ENCODE measurements at regions not wholly inside any gene's neighbourhood (a gene's known extent, or its start where the extent isn't known, plus 50 kb on each side); places are given as distances from the start of the nearest gene placed in this dataset.
A peak's percentile ranks its signal among the peaks of the same experiment; 100 is the strongest.

DNA sequence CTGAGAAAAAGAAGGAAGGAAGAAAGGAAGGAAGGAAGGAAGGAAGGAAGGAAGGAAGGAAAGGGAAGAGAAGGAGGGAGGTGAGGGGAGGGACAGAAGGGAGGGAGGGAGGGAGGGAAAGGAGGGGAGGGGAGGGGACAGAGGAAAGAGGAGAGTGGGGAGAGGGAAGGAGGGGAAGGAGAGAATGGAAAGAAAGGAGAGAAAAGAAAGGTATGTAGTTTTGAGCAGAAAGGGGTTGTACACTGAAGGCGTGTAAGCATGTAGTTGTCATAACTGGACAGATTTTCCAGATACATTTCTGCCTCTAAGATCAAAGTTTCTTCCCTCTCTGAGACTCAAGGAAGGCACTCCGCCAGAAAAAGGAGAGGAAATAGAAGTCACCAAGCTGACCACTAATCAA lies 113.4 kb upstream of the KBTBD8 start:
- peaks cover 6% of the 10 kb centered on the region for H3K4me1 ChIP-seq (ENCODE audit: insufficient read depth, low read length)
- no peak overlapping the region for H3K9ac ChIP-seq (ENCODE audit: low read depth, low read length)
- no peaks in the 10 kb centered on the region for H3K36me3 ChIP-seq (ENCODE audit: insufficient read depth, low read length)
- WGBS, result 97% methylated on average over 2 of the region's 2 CpGs
- H3K27me3 ChIP-seq (ENCODE audit: insufficient read depth, low read length), result no peaks in the 10 kb centered on the region
- H3K27ac ChIP-seq (ENCODE audit: low read depth, low read length), result no peak overlapping the region
- no peak overlapping the region for H3K4me3 ChIP-seq (ENCODE audit: low read length)
- no peaks in the 10 kb centered on the region for H3K9me3 ChIP-seq (ENCODE audit: insufficient read depth, low read depth, low read length)

- H3K27me3 ChIP-seq (ENCODE audit: insufficient read depth, low read length), result no peaks in the 10 kb centered on the region
- H3K9ac ChIP-seq (ENCODE audit: low read depth, low read length), result no peak overlapping the region
- H3K9me3 ChIP-seq (ENCODE audit: insufficient read depth, low read depth, low read length), result no peaks in the 10 kb centered on the region
- no peak overlapping the region for H3K4me3 ChIP-seq (ENCODE audit: low read length)
- H3K36me3 ChIP-seq (ENCODE audit: insufficient read depth, low read length), result no peaks in the 10 kb centered on the region
- 0 out of 2 replicates have a peak overlapping the region, but pooled peaks have one; percentile 10 for H3K27ac ChIP-seq (ENCODE audit: low read depth, low read length)
- WGBS, result 56% methylated on average over 6 of the region's 6 CpGs
- peaks cover 14% of the 10 kb centered on the region for H3K4me1 ChIP-seq (ENCODE audit: insufficient read depth, low read length)
Measured at GRCh38 chr3:66885326-66886000, 112.6 kb upstream of the KBTBD8 start.

- no peaks in the 10 kb centered on the region for H3K36me3 ChIP-seq (ENCODE audit: insufficient read depth, low read length)
- no peak overlapping the region for H3K9ac ChIP-seq (ENCODE audit: low read depth, low read length)
- no peaks in the 10 kb centered on the region for H3K27me3 ChIP-seq (ENCODE audit: insufficient read depth, low read length)
- H3K4me3 ChIP-seq (ENCODE audit: low read length), result no peak overlapping the region
- 92% methylated on average over 11 of the region's 11 CpGs for WGBS
- peaks cover 15% of the 10 kb centered on the region for H3K4me1 ChIP-seq (ENCODE audit: insufficient read depth, low read length)
- no peaks in the 10 kb centered on the region for H3K9me3 ChIP-seq (ENCODE audit: insufficient read depth, low read depth, low read length)
- no peak overlapping the region for H3K27ac ChIP-seq (ENCODE audit: low read depth, low read length)
Measured at GRCh38 chr3:66889750-66890494, 108.2 kb upstream of the KBTBD8 start.

GRCh38 chr3:66898155-66898554 lies 100.0 kb upstream of the KBTBD8 start:
- WGBS, result 77% methylated on average over 6 of the region's 6 CpGs
- Histone ChIP-seq H3K27ac (ENCODE audit: low read depth, low read length) (no peak overlapping the region), H3K9me3 (ENCODE audit: insufficient read depth, low read depth, low read length) (peaks cover 21% of the 10 kb centered on the region; the same call in 1 of the 2 replicates), H3K4me1 (ENCODE audit: insufficient read depth, low read length) (no peaks in the 10 kb centered on the region), H3K9ac (ENCODE audit: low read depth, low read length) (no peak overlapping the region), H3K27me3 (ENCODE audit: insufficient read depth, low read length) (no peaks in the 10 kb centered on the region), H3K4me3 (ENCODE audit: low read length) (no peak overlapping the region), H3K36me3 (ENCODE audit: insufficient read depth, low read length) (no peaks in the 10 kb centered on the region)

DNA sequence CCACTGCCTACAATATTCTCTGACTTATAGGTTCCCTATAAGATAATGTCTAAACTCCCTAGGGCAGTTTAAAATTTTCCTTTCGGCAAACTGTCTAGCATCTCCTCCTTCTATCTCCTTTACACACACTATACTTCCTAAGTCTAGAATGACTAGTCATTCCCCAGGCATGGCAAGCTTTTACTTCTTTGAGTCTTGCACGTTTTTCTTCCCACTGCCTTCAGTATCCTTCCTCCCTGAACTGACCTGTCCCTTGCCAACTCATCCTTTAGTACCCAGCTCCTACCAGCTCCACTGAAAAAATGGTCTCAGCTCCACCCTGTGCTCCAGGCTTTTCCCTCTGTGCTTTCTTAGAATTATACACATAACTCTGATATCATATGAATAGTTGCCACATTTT lies 93.8 kb upstream of the KBTBD8 start:
- Histone ChIP-seq H3K4me3 (ENCODE audit: low read length) (no peak overlapping the region), H3K27ac (ENCODE audit: low read depth, low read length) (no peak overlapping the region), H3K9me3 (ENCODE audit: insufficient read depth, low read depth, low read length) (peaks cover 10% of the 10 kb centered on the region; the same call in 1 of the 2 replicates), H3K27me3 (ENCODE audit: insufficient read depth, low read length) (no peaks in the 10 kb centered on the region), H3K36me3 (ENCODE audit: insufficient read depth, low read length) (no peaks in the 10 kb centered on the region), H3K4me1 (ENCODE audit: insufficient read depth, low read length) (no peaks in the 10 kb centered on the region), H3K9ac (ENCODE audit: low read depth, low read length) (no peak overlapping the region)
- 79% methylated on average over 2 of the region's 2 CpGs for WGBS

- no peak overlapping the region for H3K4me3 ChIP-seq (ENCODE audit: low read length)
Measured at GRCh38 chr3:66904831-66905493, 93.1 kb upstream of the KBTBD8 start.

GRCh38 chr3:66907136-66907535 lies 91.0 kb upstream of the KBTBD8 start:
- H3K27me3 ChIP-seq (ENCODE audit: insufficient read depth, low read length), result no peaks in the 10 kb centered on the region
- no peaks in the 10 kb centered on the region for H3K36me3 ChIP-seq (ENCODE audit: insufficient read depth, low read length)
- no peak overlapping the region for H3K9ac ChIP-seq (ENCODE audit: low read depth, low read length)
- H3K4me3 ChIP-seq (ENCODE audit: low read length), result no peak overlapping the region
- 94% methylated on average over 3 of the region's 3 CpGs for WGBS
- no peak overlapping the region for H3K27ac ChIP-seq (ENCODE audit: low read depth, low read length)
- no peaks in the 10 kb centered on the region for H3K4me1 ChIP-seq (ENCODE audit: insufficient read depth, low read length)
- H3K9me3 ChIP-seq (ENCODE audit: insufficient read depth, low read depth, low read length), result 0 out of 2 replicates have a peak, but pooled peaks cover under 1% of the 10 kb centered on the region

More at GRCh38 chr3:66904831-66905493, 93.1 kb upstream of the KBTBD8 start:
- Histone ChIP-seq H3K36me3 (ENCODE audit: insufficient read depth, low read length) (no peaks in the 10 kb centered on the region), H3K9ac (ENCODE audit: low read depth, low read length) (no peak overlapping the region), H3K9me3 (ENCODE audit: insufficient read depth, low read depth, low read length) (peaks cover 6% of the 10 kb centered on the region; the same call in 1 of the 2 replicates), H3K27ac (ENCODE audit: low read depth, low read length) (no peak overlapping the region), H3K27me3 (ENCODE audit: insufficient read depth, low read length) (no peaks in the 10 kb centered on the region), H3K4me1 (ENCODE audit: insufficient read depth, low read length) (no peaks in the 10 kb centered on the region)
- 89% methylated on average over 2 of the region's 2 CpGs for WGBS

DNA sequence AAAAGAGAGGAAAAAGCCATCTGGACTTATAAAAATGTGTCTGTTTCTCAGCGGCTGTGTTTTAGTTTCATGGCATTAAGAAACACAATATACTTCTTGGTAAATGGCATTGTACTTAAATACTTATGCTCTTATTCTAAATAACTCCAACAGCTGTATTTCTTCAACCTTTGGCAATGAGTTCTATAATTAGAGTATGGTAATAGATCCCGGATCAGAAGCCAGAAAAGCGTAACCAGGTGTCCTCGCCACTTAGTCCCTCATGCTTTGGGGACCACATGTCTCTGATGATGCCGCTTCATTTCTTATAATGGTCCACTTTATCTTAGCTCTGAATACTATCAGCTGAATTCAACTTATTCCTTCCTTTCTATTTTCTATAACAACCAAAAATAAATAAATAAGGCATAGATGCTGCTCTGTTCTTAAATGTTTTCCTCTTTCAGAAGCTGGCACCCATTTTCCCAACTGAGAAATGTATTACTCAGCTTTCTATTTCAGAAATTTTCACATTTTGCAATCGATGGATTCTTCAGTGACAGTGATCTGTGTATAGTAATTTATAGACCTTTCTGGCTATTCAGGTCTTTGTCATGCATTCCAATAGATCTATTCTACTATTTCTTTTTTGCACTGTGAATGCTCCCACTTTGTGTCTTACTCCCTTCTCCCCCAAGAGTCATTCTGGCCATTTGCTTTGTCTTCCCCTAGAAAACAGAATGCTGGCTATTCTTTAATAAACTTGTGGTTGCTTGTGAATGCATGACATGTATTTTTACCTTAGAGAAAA lies 87.6 kb upstream of the KBTBD8 start:
- WGBS, result 97% methylated on average over 4 of the region's 6 CpGs
- H3K9ac ChIP-seq (ENCODE audit: low read depth, low read length), result no peak overlapping the region
- no peaks in the 10 kb centered on the region for H3K27me3 ChIP-seq (ENCODE audit: insufficient read depth, low read length)
- peaks cover 18% of the 10 kb centered on the region; the same call in 1 of the 2 replicates for H3K9me3 ChIP-seq (ENCODE audit: insufficient read depth, low read depth, low read length)
- H3K4me1 ChIP-seq (ENCODE audit: insufficient read depth, low read length), result no peaks in the 10 kb centered on the region
- H3K27ac ChIP-seq (ENCODE audit: low read depth, low read length), result no peak overlapping the region
- no peaks in the 10 kb centered on the region for H3K36me3 ChIP-seq (ENCODE audit: insufficient read depth, low read length)
- H3K4me3 ChIP-seq (ENCODE audit: low read length), result no peak overlapping the region

DNA sequence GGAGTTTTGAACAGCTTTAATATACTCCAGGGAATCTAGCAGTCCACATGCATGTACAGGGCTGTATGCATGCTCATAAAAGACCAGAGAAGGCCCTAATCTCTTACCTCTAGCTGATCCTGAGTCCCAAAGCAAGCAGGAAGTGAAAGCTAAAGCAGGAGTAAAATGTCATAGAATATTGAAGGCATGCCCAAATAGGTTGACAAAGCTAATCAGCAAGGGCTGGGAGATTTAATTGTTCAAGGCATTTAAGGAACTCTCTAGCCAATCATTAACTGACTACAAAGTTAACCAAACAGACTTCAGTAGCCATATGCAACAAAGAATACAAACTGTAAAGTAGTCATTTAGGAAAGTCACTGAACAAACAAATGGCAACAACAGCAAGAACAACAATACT lies 85.8 kb upstream of the KBTBD8 start:
- Histone ChIP-seq H3K9ac (ENCODE audit: low read depth, low read length) (no peak overlapping the region), H3K36me3 (ENCODE audit: insufficient read depth, low read length) (no peaks in the 10 kb centered on the region), H3K4me3 (ENCODE audit: low read length) (no peak overlapping the region), H3K9me3 (ENCODE audit: insufficient read depth, low read depth, low read length) (peaks cover 19% of the 10 kb centered on the region; the same call in 1 of the 2 replicates), H3K27me3 (ENCODE audit: insufficient read depth, low read length) (no peaks in the 10 kb centered on the region), H3K27ac (ENCODE audit: low read depth, low read length) (no peak overlapping the region), H3K4me1 (ENCODE audit: insufficient read depth, low read length) (no peaks in the 10 kb centered on the region)

DNA sequence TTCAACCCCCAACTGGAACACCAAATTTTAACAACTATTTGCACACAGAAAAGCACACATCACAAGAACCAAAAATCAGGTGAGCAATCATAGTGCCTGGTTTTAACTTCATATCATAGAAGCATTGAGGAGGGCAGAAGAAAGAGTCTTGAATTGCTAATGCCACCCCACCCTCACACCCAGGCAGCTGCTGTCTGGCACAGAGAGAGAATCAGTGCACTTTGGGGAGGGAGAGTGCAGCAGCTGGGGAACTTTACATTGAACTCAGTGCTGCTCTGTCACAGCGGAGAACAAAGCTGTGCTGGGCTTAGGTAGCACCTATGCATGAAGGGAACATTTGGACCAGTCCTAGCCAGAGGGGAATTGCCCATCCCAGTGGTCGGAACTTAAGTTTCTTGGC lies 76.0 kb upstream of the KBTBD8 start:
- Histone ChIP-seq H3K9ac (ENCODE audit: low read depth, low read length) (no peak overlapping the region), H3K27me3 (ENCODE audit: insufficient read depth, low read length) (no peaks in the 10 kb centered on the region), H3K4me3 (ENCODE audit: low read length) (no peak overlapping the region), H3K36me3 (ENCODE audit: insufficient read depth, low read length) (no peaks in the 10 kb centered on the region), H3K9me3 (ENCODE audit: insufficient read depth, low read depth, low read length) (no peaks in the 10 kb centered on the region), H3K27ac (ENCODE audit: low read depth, low read length) (no peak overlapping the region), H3K4me1 (ENCODE audit: insufficient read depth, low read length) (peaks cover 11% of the 10 kb centered on the region; the same call in 1 of the 2 replicates)
- WGBS, result 92% methylated on average over 2 of the region's 2 CpGs

All from HUES64 (cell line).